Activated CD4-positive, alpha-beta T cell treated with anti-CD3 and anti-CD28 coated beads for 36 hours (primary cell): ENCODE measurements at regions not wholly inside any gene's neighbourhood (a gene's known extent, or its start where the extent isn't known, plus 50 kb on each side); places are given as distances from the start of the nearest gene placed in this dataset.
"Not testable (repeated sequence)": the region's sequence is repeated elsewhere in the genome, so short reads cannot be mapped to it uniquely, and the experiment has no call there.

Experiments
- ATAC-seq: fragments of 200-7000 bp; cut with Tn5 transposase; one replicate; pipeline ENCODE4 v1.10.0; 2021; ENCODE audit warnings: mild to moderate bottlenecking, moderate library complexity
- CTCF ChIA-PET: fragments of 350-600 bp; sonication (Branson Sonifier 250); formaldehyde crosslinking; loops from one replicate; lab custom pipeline; 2021; ENCODE audit warnings: antibody characterized with exemption; lab: Charles Lee
- POLR2A ChIA-PET: fragments of 350-600 bp; sonication (Branson Sonifier 250); formaldehyde crosslinking; loops from one replicate; lab custom pipeline; 2021; ENCODE audit warnings: antibody characterized with exemption, inconsistent platforms; lab: Charles Lee
- DNase-seq: peaks from one replicate; pipeline ENCODE4 v3.0.0-alpha.2; 2020
- H3K27ac Mint-ChIP-seq: one replicate; pipeline ENCODE4 v1.8.0; 2021; ENCODE audit warnings: mixed read lengths
- H3K27me3 Mint-ChIP-seq: one replicate; pipeline ENCODE4 v1.8.0; 2021; ENCODE audit warnings: mixed read lengths
- H3K36me3 Mint-ChIP-seq: one replicate; pipeline ENCODE4 v1.8.0; 2021; ENCODE audit warnings: low read depth, mixed read lengths
- H3K4me1 Mint-ChIP-seq: one replicate; pipeline ENCODE4 v1.8.0; 2021; ENCODE audit warnings: mixed read lengths
- H3K4me3 Mint-ChIP-seq: one replicate; pipeline ENCODE4 v1.8.0; 2021; ENCODE audit warnings: mild to moderate bottlenecking, moderate library complexity, mixed read lengths
- H3K9me3 Mint-ChIP-seq: one replicate; pipeline ENCODE4 v1.8.0; 2021; ENCODE audit warnings: low read depth, mixed read lengths
- intact Hi-C, 2 experiments: fragments of 100-400 bp; cut with DNase I in 1 of 2; cut with micrococcal nuclease in 1 of 2; formaldehyde crosslinking; loops; one replicate each; pipeline versions ENCODE4 v1.14.2 to v1.15.1; 2022 to 2024; cut with DNase I, micrococcal nuclease

DNA sequence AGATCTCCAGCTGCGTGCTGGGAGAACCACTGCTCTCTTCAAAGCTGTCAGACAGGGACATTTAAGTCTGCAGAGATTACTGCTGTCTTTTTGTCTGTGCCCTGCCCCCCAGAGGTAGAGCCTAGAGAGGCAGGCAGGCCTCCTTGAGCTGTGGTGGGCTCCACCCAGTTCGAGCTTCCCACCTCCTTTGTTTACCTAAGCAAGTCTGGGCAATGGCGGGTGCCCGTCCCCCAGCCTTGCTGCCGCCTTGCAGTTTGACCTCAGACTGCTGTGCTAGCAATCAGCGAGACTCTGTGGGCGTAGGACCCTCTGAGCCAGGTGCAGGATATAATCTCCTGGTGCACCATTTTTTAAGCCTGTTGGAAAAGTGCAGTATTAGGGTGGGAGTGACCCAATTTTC lies 128.6 kb downstream of the ACTR3 start:
- POLR2A ChIA-PET, H3K27ac Mint-ChIP-seq, ATAC-seq, H3K9me3 Mint-ChIP-seq, DNase-seq, H3K4me1 Mint-ChIP-seq, intact Hi-C loops, CTCF ChIA-PET, H3K36me3 Mint-ChIP-seq, H3K4me3 Mint-ChIP-seq: not testable (repeated sequence)
- H3K27me3 Mint-ChIP-seq = peaks cover 11% of the 10 kb centered on the region

DNA sequence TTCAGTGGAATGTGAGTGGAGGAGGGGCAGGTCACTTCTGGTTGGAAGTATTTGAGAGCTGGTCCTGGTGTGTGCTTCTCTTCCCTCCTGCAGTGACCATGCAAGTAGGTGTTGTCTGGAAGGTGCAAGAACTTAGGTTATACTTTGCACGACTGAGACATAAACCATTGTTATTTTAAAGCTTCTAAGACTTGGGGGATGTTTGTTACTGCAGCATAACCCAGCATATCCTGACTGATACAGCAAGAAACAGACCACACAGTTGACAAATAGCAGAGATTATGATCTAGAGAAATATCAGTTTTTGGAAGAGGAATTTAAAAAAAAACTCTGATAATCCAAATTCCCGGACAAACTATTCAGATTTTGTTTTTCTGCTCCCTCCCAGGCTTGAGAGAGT lies 130.8 kb downstream of the ACTR3 start:
- ATAC-seq = no peak
- Mint-ChIP-seq H3K4me3 (no peak overlapping the region), H3K36me3 (no peaks in the 10 kb centered on the region), H3K27ac (no peak overlapping the region), H3K27me3 (peaks cover 11% of the 10 kb centered on the region), H3K9me3 (peaks cover 1% of the 10 kb centered on the region), H3K4me1 (no peaks in the 10 kb centered on the region)
- POLR2A ChIA-PET = no interaction called here
- CTCF ChIA-PET = no interaction called here
- intact Hi-C loops = no loop called here
- DNase-seq = no peak

- ATAC-seq = no peak
These were observed 132.6 kb downstream of the ACTR3 start for GRCh38 chr2:114022360-114023085.

DNA sequence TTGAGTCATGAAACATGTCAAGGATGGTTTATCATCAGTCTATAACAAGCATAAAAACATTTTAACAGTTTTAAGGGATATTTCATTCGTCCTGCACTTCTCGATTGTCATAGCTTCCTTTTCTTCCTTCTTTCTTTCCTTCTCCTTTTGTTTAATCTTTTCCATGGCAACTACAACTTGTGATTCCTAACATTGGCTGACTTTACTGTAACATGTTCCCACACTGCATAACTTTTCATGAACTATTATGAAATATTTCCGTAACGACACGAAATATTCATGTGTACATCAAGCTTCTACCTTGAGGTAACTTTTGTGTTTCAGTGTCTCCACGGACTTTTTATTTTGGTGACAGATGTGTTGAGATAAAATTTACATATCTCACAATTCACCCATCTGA lies 134.4 kb downstream of the ACTR3 start:
- no peaks in the 10 kb centered on the region for H3K4me1 Mint-ChIP-seq
- ChIA-PET POLR2A (no interaction called here), CTCF (interaction anchor here (1.4 to 2.0 kb wide), 2 partner anchors 14 to 144 kb away, joined by 4 to 5 read pairs; no protein-coding TSS in a partner anchor)
- H3K27ac Mint-ChIP-seq = no peak overlapping the region
- peaks cover 6% of the 10 kb centered on the region for H3K9me3 Mint-ChIP-seq
- intact Hi-C loops = no loop called here
- DNase-seq (no peak), ATAC-seq (no peak)
- H3K36me3 Mint-ChIP-seq = no peaks in the 10 kb centered on the region
- no peak overlapping the region for H3K4me3 Mint-ChIP-seq
- peaks cover 15% of the 10 kb centered on the region for H3K27me3 Mint-ChIP-seq

More at GRCh38 chr2:114022360-114023085, 132.6 kb downstream of the ACTR3 start:
- H3K27ac Mint-ChIP-seq = no peak overlapping the region
- peaks cover 1% of the 10 kb centered on the region for H3K9me3 Mint-ChIP-seq
- H3K4me1 Mint-ChIP-seq = no peaks in the 10 kb centered on the region
- no peak for DNase-seq
- no peaks in the 10 kb centered on the region for H3K36me3 Mint-ChIP-seq
- no peak overlapping the region for H3K4me3 Mint-ChIP-seq
- intact Hi-C loops = no loop called here
- ChIA-PET CTCF (no interaction called here), POLR2A (no interaction called here)
- peaks cover 10% of the 10 kb centered on the region for H3K27me3 Mint-ChIP-seq

- no peak overlapping the region for H3K27ac Mint-ChIP-seq
- DNase-seq (no peak), ATAC-seq (no peak)
- intact Hi-C loops = no loop called here
- POLR2A ChIA-PET = no interaction called here
- peaks cover 15% of the 10 kb centered on the region for H3K27me3 Mint-ChIP-seq
- CTCF ChIA-PET = interaction anchor here (1.4 to 2.0 kb wide), 2 partner anchors 13 to 144 kb away, joined by 4 to 5 read pairs; no protein-coding TSS in a partner anchor
- H3K4me3 Mint-ChIP-seq = no peak overlapping the region
- no peaks in the 10 kb centered on the region for H3K4me1 Mint-ChIP-seq
- no peaks in the 10 kb centered on the region for H3K36me3 Mint-ChIP-seq
- peaks cover 6% of the 10 kb centered on the region for H3K9me3 Mint-ChIP-seq
These were observed 135.1 kb downstream of the ACTR3 start for GRCh38 chr2:114025030-114025429.

GRCh38 chr2:114027437-114027836 lies 137.5 kb downstream of the ACTR3 start:
- ChIA-PET POLR2A (no interaction called here), CTCF (no interaction called here)
- DNase-seq (no peak), ATAC-seq (no peak)
- peaks cover 5% of the 10 kb centered on the region for H3K9me3 Mint-ChIP-seq
- peaks cover 10% of the 10 kb centered on the region for H3K27me3 Mint-ChIP-seq
- H3K36me3 Mint-ChIP-seq = no peaks in the 10 kb centered on the region
- H3K4me3 Mint-ChIP-seq = no peak overlapping the region
- H3K27ac Mint-ChIP-seq = no peak overlapping the region
- intact Hi-C loops = no loop called here
- H3K4me1 Mint-ChIP-seq = no peaks in the 10 kb centered on the region

- DNase-seq (no peak), ATAC-seq (no peak)
- Mint-ChIP-seq H3K36me3 (no peaks in the 10 kb centered on the region), H3K27me3 (peaks cover 8% of the 10 kb centered on the region), H3K4me3 (no peak overlapping the region), H3K4me1 (no peaks in the 10 kb centered on the region), H3K27ac (no peak overlapping the region), H3K9me3 (peaks cover 5% of the 10 kb centered on the region)
- CTCF ChIA-PET = no interaction called here
- POLR2A ChIA-PET = no interaction called here
- intact Hi-C loops = no loop called here
These were observed 142.0 kb downstream of the ACTR3 start for GRCh38 chr2:114031605-114032505.

DNA sequence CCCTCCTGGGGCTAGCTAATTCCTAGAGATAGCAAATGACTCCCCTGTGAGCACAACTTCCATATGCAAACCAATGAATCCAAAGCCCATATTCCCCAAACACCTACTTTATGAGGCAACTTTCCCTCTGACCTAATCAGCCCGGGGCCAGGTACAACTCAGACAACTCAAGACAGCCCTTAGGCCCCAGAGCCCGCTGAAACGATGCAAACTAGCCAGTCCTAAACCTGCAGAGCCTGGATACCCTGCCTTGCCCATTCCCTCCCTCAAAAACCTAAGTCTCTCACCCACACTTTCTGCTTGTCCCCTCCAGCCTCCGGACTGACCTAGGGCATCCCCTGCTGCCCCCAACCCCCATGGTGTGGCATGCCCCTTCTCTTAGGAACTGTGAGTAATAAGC lies 142.8 kb downstream of the ACTR3 start:
- Mint-ChIP-seq H3K9me3 (peaks cover 5% of the 10 kb centered on the region), H3K27ac (no peak overlapping the region), H3K36me3 (no peaks in the 10 kb centered on the region), H3K27me3 (peaks cover 11% of the 10 kb centered on the region), H3K4me3 (no peak overlapping the region), H3K4me1 (no peaks in the 10 kb centered on the region)
- POLR2A ChIA-PET = no interaction called here
- intact Hi-C loops = no loop called here
- ATAC-seq (no peak), DNase-seq (no peak)
- CTCF ChIA-PET = no interaction called here

DNA sequence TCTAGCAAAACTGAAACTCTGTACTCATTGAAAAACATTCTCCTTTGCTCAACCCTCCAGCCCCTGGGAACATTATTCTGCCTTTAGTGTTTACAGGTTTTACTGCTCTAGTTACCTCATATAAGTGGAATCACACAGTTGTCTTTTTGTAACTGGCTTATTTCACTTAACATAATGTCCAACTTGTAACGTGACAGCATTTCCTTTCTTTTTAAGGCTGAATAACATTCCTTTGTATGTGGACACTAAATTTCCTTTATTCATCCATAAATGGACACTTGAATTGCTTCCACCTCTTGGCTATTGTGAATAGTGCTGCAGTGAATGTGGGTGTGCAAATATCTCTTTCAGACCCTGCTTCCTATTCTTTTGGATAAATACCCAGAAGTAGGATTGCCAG lies 144.9 kb downstream of the ACTR3 start:
- intact Hi-C loops = no loop called here
- CTCF ChIA-PET = interaction anchor here (1.3 kb wide), 1 partner anchor 20 kb away, joined by 3 read pairs; no protein-coding TSS in a partner anchor
- peaks cover 6% of the 10 kb centered on the region for H3K27me3 Mint-ChIP-seq
- no peak overlapping the region for H3K4me3 Mint-ChIP-seq
- POLR2A ChIA-PET = no interaction called here
- no peaks in the 10 kb centered on the region for H3K9me3 Mint-ChIP-seq
- no peak for DNase-seq
- no peak overlapping the region for H3K27ac Mint-ChIP-seq
- no peaks in the 10 kb centered on the region for H3K36me3 Mint-ChIP-seq
- H3K4me1 Mint-ChIP-seq = no peaks in the 10 kb centered on the region
- ATAC-seq = no peak

DNA sequence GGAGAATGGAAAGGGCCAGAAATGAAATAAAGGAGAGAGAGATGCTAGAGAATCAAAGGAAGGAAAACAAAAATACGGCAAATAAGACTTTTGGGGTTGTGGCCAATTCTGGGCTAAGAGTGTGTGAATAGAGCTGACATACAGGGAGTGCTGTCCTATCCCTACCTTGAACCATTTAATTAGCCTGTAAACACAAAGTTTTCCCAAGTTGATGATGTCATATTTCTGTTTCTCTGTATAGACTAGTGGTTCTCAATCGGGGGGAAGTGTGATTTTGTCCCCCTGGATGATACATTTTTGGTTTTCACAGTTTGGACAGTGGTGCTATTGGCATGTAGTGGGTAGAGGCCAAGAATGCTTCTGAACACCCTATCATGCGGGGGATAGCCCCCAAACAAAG lies 148.8 kb downstream of the ACTR3 start:
- Mint-ChIP-seq H3K4me1 (no peaks in the 10 kb centered on the region), H3K27ac (no peak overlapping the region), H3K4me3 (no peak overlapping the region), H3K27me3 (peaks cover 6% of the 10 kb centered on the region), H3K36me3 (no peaks in the 10 kb centered on the region), H3K9me3 (no peaks in the 10 kb centered on the region)
- no peak for ATAC-seq
- POLR2A ChIA-PET = no interaction called here
- no peak for DNase-seq
- CTCF ChIA-PET = interaction anchor here (0.8 to 2.0 kb wide), 4 partner anchors 9 to 59 kb away, joined by 3 to 5 read pairs (median 4); no protein-coding TSS in a partner anchor
- intact Hi-C loops = no loop called here

GRCh38 chr2:114039677-114040076 lies 149.8 kb downstream of the ACTR3 start:
- Mint-ChIP-seq H3K36me3 (no peaks in the 10 kb centered on the region), H3K4me3 (no peak overlapping the region), H3K27ac (no peak overlapping the region), H3K9me3 (no peaks in the 10 kb centered on the region), H3K27me3 (peaks cover 6% of the 10 kb centered on the region), H3K4me1 (no peaks in the 10 kb centered on the region)
- intact Hi-C loops = no loop called here
- ChIA-PET CTCF (interaction anchor here (0.8 kb wide), 1 partner anchor 60 kb away, joined by 3 read pairs; no protein-coding TSS in a partner anchor), POLR2A (no interaction called here)
- ATAC-seq (no peak), DNase-seq (no peak)
